Inflammatory macrophage treated with lipopolysaccharide for 4 hours (primary cell): ENCODE measurements at regions not wholly inside any gene's neighbourhood (a gene's known extent, or its start where the extent isn't known, plus 50 kb on each side); places are given as distances from the start of the nearest gene placed in this dataset.

Experiments
- DNase-seq: peaks from one replicate; pipeline ENCODE4 v3.0.0-alpha.2; 2020

- no peak for DNase-seq
Observed at GRCh38 chr2:60400462-60401246, 152.8 kb downstream of the BCL11A start.

GRCh38 chr2:60394463-60394862, 159.0 kb downstream of the BCL11A start:
- no peak for DNase-seq

DNA sequence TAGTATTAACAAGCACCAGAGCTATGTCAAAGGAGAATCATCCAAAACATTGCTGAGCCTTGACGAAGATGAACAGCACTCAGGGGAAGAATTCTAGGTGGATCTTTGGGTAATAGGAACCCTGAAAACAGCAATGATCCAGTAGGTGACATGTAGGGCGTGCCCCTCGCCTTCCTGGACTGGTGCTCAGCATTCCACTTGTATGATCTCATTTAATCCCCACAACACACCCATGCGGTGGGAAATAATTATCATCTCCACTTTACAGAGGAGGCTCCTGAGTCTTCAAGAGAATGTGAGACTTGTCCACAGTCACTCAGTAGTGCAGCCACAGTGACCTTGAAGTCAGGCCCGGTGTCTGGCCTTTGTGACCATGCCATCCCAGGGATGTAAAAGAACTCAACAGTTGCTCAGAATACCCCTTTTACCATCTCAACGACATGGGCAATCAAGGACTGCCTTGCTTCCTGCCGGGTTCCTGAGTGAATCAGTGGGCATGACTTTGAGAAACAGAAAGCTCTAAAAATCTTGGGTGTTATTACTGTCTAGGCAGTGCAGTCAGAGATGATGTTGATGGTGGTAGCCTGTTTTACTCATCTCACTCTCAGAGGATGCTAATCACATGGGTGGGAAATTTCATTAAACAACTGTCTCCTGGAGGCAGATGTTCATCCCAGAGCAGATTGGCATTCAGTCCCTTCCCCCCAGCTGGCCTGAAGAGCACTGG, 161.6 kb downstream of the BCL11A start:
- no peak for DNase-seq

- DNase-seq: no peak
Observed at GRCh38 chr2:60391230-60391629, 162.2 kb downstream of the BCL11A start.

DNA sequence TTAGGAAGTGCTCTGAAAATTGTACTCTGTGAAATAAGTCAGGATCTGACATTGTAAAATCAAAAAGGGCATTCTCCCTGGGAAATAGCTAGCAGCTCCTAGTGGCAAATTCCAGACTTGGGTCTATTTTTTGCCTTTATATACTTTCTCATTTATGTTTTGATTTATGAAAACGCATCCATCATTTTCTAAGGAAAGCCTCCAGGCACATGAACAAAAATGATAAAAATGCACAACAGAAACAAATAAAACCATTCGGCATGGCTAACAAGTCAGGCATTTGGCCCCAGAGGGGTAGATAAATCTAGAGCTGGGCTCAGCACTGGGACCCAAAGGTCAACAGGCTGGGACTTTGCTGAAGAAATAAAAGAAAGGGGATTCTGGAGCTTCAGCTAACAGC, 167.0 kb downstream of the BCL11A start:
- DNase-seq: no peak

DNA sequence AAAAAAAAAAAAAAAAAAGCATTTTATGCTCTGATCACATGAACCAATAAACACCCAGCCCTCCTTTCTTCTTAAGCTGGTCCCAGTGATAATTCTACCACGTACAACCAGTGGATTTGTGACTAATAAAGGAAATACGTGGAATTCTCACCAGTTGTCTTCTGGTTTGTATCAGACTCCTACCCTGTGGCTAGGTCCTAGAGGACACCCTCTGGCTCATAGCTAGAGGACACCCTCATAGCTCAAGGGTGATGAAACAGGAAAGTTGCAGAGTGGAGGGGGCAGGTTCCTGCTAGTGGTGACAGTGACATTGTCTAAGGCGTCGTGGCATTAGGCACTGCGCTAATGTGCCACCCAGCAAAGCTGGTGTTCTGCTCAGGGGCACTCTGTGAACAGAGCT, 167.8 kb downstream of the BCL11A start:
- peak; percentile 81 for DNase-seq

DNA sequence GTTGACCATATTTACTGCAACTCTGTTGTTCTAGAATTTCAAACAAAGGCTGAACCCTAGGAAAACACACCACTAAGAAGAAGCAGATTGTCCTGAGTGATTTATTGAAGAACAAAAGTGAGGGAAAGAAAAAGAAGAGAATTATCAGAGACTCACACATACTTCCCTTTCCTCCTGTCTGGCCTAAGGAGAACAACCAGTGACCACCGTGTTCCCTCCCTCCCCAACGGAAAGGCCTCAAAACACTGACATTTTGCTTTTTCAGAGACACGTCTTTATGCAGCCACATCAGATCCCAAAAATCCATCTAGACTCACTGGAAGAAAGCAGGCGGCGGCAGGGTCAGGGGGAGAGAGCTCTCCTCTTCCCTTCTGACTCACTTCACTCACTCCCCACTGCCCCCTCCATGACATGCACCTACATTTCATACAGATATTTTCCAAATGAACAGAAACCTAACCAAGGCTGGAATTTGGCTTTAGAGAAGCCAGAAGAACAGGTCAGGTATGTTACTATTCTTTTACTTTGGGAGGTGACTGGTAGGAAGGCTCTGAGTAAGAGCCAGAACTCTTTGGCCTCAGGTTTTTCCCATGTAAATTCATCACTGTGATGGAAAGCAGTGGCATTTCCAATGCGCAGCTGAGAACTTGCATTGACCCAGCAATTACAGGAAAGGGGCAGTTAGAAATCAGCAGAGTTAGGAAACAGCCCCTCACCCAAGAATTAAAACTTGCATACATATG, 169.9 kb downstream of the BCL11A start:
- no peak for DNase-seq

GRCh38 chr2:60380411-60380810, 173.0 kb downstream of the BCL11A start:
- DNase-seq: no peak

DNA sequence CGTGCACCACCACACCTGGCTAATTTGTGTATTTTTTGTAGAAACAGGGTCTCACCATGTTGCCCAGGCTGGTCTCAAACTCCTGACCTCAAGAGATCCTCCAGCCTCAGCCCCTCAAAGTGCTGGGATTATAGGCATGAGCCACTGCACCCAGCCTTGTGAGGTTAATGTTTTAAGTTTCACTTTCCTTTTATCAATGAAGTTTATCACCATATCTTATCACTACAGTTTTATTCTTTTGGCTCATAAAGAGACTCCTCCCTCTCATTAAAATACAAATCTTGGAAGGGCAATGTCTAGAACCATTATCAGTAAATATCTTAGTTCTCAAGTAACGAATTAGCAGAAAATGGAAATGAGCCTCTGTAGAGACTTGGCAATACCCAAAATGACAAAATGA, 173.8 kb downstream of the BCL11A start:
- no peak for DNase-seq

DNA sequence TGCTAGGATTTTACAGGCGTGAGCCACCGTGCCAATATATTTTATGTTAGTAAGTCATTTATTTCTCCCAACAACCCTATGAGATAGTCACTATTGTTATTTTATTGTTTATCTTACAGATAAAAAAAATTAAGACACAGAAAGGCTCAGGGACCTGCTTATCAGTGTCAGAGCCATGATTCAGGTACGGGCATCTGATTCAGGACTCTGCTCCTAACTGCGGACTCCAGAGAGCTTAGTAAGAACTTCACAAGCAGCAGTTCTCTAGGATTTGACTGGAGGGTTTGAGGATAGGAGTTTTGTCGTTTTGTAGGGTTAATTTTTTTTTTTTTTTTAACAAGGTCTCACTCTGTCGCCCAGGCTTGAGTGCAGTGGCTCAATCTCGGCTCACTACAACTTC, 174.2 kb downstream of the BCL11A start:
- no peak for DNase-seq

DNA sequence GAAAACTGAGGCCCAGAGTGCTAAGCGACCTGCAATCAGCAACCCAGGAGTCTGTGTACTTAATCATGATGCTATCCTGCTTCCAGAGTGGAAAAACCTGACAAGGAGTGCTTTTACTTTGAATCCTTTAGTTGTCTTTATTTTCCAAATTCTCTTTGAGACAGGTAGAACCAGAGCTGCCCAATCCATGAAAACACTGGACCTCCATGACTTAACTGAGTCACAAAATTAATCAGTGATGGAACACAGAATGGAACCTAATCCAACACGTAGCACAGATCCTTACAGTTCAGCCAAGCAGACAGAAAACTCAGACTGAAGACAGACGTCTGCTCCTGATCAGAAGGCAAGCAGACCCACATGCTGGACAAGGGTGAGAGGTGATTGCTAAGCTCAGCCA, 175.6 kb downstream of the BCL11A start:
- DNase-seq: no peak

DNA sequence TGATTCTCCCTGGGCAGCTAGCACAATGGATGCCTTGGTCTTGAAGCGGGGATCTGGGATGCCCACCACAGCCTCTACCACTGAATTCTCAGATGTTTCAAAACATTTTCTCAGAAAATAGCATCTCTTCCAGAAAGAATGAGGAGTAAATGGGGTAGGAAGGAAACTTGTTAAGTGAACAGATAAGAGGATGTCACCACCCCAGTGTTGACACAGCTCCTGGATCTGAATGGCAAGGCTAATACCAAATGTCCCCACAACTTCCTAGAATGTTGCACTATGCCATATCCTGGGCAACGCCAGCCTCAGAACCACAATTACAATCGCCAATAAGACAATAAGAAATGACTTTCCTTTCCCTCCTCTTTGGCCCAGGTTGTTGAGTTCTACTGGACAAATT, 177.2 kb downstream of the BCL11A start:
- DNase-seq: no peak

DNA sequence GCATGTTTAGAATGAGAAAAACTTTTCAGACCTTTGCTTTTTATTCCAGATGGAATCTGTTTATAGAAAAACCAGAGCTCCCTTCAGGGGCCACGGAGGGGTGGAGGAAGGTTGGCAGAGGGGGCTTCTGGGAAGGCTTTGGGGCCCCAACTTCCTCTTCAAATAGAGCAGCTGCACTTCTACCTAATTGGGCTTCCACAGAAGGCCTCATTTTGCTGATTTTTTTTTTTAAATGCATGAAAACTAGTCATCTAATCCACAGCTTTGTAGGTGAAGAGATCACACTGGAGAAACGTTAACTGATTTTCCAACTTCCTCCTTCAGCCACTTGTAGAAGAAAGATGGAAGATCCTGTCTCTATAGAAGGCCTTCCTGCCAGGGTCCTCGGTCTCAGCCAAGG, 181.8 kb downstream of the BCL11A start:
- DNase-seq: no peak

DNA sequence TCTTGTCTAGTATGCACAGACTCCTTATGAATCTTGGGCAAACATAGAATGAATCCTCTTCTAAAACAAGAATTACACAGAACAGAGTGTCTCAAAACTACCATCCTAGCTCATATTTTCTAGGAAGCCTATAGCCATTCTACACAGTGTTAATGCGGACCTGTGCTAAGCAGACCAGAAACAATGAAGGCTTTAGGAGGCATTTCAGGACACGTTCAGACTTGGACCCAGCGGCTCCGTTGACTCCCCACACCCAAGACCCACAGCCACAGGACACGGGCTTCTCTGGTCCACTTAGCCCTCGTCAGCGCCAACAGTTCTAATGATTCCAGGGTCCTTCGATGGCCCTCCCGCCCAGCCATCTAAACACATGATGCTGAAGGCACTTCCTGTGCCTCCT, 182.2 kb downstream of the BCL11A start:
- no peak for DNase-seq

GRCh38 chr2:60370814-60371213, 182.6 kb downstream of the BCL11A start:
- DNase-seq: no peak

GRCh38 chr2:60368456-60368855, 185.0 kb downstream of the BCL11A start:
- no peak for DNase-seq

- DNase-seq: peak; percentile 79
Observed at GRCh38 chr2:60366135-60366712, 187.2 kb downstream of the BCL11A start.

- DNase-seq: no peak
Observed at GRCh38 chr2:60365556-60365955, 187.9 kb downstream of the BCL11A start.

DNA sequence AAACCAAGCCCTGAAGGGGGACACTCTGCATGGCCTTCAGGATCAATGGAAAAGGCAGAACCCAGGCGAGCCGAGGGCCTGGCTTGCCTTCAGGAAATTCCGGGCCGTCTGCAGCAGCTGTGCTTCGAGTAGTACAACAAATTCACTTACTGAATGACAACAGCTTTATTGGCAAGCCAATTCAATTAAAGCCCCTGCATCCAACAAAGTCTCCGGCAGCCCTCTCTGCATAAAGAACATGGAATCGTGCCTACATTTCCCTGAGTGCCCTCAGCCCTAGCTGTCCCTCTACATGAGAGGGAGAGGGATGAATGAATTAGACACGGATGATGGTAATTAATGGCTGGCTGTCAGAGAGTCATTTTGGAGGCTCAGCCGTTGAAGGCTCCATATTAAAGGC, 189.0 kb downstream of the BCL11A start:
- no peak for DNase-seq

DNA sequence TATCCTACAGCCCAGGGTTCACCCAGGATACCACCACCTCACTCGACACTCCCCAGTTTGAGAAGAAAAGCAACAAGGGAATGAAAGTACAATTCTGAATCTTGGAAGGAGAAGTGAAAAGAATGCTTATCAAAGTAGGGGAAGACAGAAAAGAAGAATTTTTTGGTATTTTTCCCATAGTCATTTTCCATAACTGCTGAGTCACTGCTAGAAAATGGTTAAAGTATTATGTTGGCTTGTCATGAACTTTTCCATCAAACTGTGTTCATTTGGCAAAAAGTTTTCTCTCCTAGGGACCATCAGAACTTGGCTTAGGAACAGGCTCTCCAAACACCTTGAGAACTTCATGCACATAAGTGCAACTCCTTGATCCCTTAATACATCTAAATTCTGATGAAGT, 192.0 kb downstream of the BCL11A start:
- DNase-seq: no peak

DNA sequence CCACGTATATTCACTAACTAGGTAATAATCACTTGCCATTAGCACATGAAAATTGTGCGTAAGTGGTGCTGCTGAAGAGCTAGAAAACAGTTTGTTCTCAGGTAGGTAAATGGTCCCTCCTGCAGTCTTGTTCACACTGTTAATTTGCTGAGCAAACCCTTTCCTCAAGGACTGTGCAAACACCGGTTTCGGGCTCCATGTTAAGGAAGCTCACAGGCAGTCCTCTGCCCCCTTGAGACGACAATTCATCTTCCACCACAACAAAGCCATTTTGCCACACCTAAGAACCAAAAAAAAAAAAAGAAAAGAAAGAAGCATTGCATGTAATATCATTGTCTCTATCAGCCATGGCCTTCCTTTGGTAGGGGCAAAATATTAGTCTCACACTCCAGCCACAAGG, 193.9 kb downstream of the BCL11A start:
- DNase-seq: no peak

DNA sequence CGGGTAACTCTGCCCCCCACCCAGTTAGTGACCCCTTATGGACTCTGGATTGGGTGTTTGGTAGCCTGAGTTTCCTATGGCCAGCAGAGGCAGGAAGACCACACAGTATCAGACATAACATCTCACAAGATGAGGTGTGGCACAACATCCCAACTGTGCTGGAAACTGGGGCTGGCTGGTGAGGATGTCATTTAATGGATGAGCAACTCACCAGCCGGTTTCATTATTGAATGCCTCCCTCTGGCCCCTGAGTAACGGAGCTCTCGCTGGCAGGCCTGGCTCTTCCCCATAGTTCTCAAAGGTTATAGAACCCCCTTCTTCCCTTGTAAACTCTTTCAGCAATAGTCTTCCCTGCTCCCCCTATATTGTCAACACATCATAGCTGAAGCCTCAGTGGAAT, 195.0 kb downstream of the BCL11A start:
- DNase-seq: no peak

- no peak for DNase-seq
Observed at GRCh38 chr2:60357996-60358395, 195.5 kb downstream of the BCL11A start.

DNA sequence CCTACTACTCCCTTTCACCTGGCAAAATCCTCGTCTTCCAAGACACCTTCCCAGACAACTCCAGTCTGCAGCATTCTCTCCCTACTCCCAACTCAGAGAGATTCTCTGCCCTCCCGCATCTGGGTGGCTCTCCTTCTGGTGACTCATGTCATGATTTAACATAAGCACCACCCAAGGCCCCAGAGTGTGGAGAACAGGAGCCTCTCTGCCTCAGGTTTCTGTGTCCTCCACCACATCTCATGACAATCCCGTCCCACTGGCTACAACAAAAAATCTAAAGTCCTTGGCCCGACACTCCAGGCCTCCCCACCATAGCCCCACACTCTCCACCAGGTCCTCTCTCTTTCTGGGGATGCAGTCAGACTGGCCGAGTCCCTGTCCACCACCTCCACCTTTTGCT, 197.1 kb downstream of the BCL11A start:
- peak; percentile 10 for DNase-seq
